Lung (tissue), 11 donors: ENCODE measurements at regions not wholly inside any gene's neighbourhood (a gene's known extent, or its start where the extent isn't known, plus 50 kb on each side); places are given as distances from the start of the nearest gene placed in this dataset.

Source experiments
- ATAC-seq: fragments of 200-7000 bp; cut with Tn5 transposase; one replicate; pipeline ENCODE4 v1.9.1; 2020; ENCODE audit warnings: moderate number of reproducible peaks; ENCODE audit not compliant: insufficient read depth, low FRiP score
- DNase-seq, 3 donors: peaks; one replicate each; pipeline ENCODE4 v3.0.0-alpha.2; 2013 to 2017
- H3K27ac ChIP-seq, 2 donors: one replicate each; pipeline ENCODE4 v1.5.1; 2013; ENCODE audit warnings: mild to moderate bottlenecking in 2 of 2, moderate library complexity in 2 of 2, control low read depth in 1 of 2, inconsistent platforms in 1 of 2, low read depth in 1 of 2, low read length in 1 of 2
- H3K27me3 ChIP-seq, 3 donors: one replicate each; pipeline ENCODE4 v1.5.1; 2013; ENCODE audit warnings: low read length in 2 of 3; ENCODE audit not compliant: control insufficient read depth in 3 of 3, insufficient read depth in 3 of 3
- H3K36me3 ChIP-seq, 4 donors: one replicate each; pipeline ENCODE4 v1.5.1; 2013; ENCODE audit warnings: low read length in 4 of 4, mild to moderate bottlenecking in 1 of 4, moderate library complexity in 1 of 4; ENCODE audit not compliant: control insufficient read depth in 4 of 4, insufficient read depth in 4 of 4
- H3K4me1 ChIP-seq, 5 donors: one replicate each; pipeline ENCODE4 v1.5.1; 2013; ENCODE audit warnings: low read length in 5 of 5, mild to moderate bottlenecking in 2 of 5, moderate library complexity in 1 of 5; ENCODE audit not compliant: control insufficient read depth in 5 of 5, insufficient read depth in 5 of 5
- H3K4me3 ChIP-seq: one replicate; pipeline ENCODE4 v1.5.1; 2013; ENCODE audit warnings: mild to moderate bottlenecking, control low read depth, moderate library complexity
- H3K9ac ChIP-seq, 2 donors: one replicate each; pipeline ENCODE4 v1.5.1; 2013; ENCODE audit warnings: low read length in 2 of 2, control low read depth in 1 of 2; ENCODE audit not compliant: insufficient read depth in 1 of 2
- H3K9me3 ChIP-seq, 4 donors: one replicate each; pipeline ENCODE4 v1.5.1; 2013; ENCODE audit warnings: low read length in 3 of 4, mild to moderate bottlenecking in 1 of 4, moderate library complexity in 1 of 4; ENCODE audit not compliant: control insufficient read depth in 4 of 4, insufficient read depth in 3 of 4
- CTCF ChIP-seq: IDR thresholded peaks from 2 replicates; pipeline ENCODE4 v1.5.1; 2012; ENCODE audit warnings: mild to moderate bottlenecking; ENCODE audit errors: control extremely low read depth, extremely low read depth
- WGBS, 2 donors: extraction: QIAGEN DNeasy Blood & Tissue Kit; methylation state at CpG; one replicate each; pipeline ENCODE4 v1.1.7; 2013; 5-methylcytosine and 5-hydroxymethylcytosine counted together
- donor health status: control.
- donor health status: control.
- donor health status: Bipolar disorder and iron deficiency.
- donor health status: healthy.
- donor health status: DM: yes; HTN: yes; CAD: no.

GRCh38 chr4:34920032-34920431, 1324.3 kb downstream of the ARAP2 start:
- 89 to 93% methylated on average over 2 of the region's 2 CpGs for WGBS, 2 donors
- no peak for ATAC-seq

GRCh38 chr4:34921391-34921790, 1322.9 kb downstream of the ARAP2 start:
- H3K9me3 ChIP-seq, result no peaks in the 10 kb centered on the region
- no peak overlapping the region for H3K27ac ChIP-seq
- ATAC-seq (no peak), DNase-seq (no peak)
- TF ChIP-seq CTCF, result no peak
- no peaks in the 10 kb centered on the region for H3K4me1 ChIP-seq
- H3K36me3 ChIP-seq, result no peaks in the 10 kb centered on the region
- 74 to 81% methylated on average over 3 of the region's 3 CpGs for WGBS, 2 donors
- no peak overlapping the region for H3K9ac ChIP-seq
- H3K4me3 ChIP-seq, result no peak overlapping the region
- H3K27me3 ChIP-seq, result no peaks in the 10 kb centered on the region

More at GRCh38 chr4:34920032-34920431, 1324.3 kb downstream of the ARAP2 start:
- no peaks in the 10 kb centered on the region for H3K36me3 ChIP-seq
- no peak for TF ChIP-seq CTCF
- H3K9ac ChIP-seq, result no peak overlapping the region
- no peak overlapping the region for H3K27ac ChIP-seq
- no peaks in the 10 kb centered on the region for H3K9me3 ChIP-seq
- no peak overlapping the region for H3K4me3 ChIP-seq
- H3K27me3 ChIP-seq, result no peaks in the 10 kb centered on the region
- H3K4me1 ChIP-seq, result no peaks in the 10 kb centered on the region
- no peak for DNase-seq

GRCh38 chr4:34922325-34922724, 1322.0 kb downstream of the ARAP2 start:
- Histone ChIP-seq H3K4me1 (no peaks in the 10 kb centered on the region), H3K36me3 (no peaks in the 10 kb centered on the region), H3K27me3 (no peaks in the 10 kb centered on the region), H3K9me3 (no peaks in the 10 kb centered on the region), H3K27ac (no peak overlapping the region), H3K4me3 (no peak overlapping the region), H3K9ac (no peak overlapping the region)
- 81 to 88% methylated on average over 2 of the region's 2 CpGs for WGBS, 2 donors
- DNase-seq, result no peak
- TF ChIP-seq CTCF, result no peak
- no peak for ATAC-seq

- 59 to 65% methylated on average over 5 of the region's 5 CpGs for WGBS, 2 donors
- no peaks in the 10 kb centered on the region for H3K4me1 ChIP-seq
These were observed 1311.7 kb downstream of the ARAP2 start for GRCh38 chr4:34932591-34932990.

More at GRCh38 chr4:34932591-34932990, 1311.7 kb downstream of the ARAP2 start:
- Histone ChIP-seq H3K4me3 (no peak overlapping the region), H3K9ac (no peak overlapping the region), H3K36me3 (no peaks in the 10 kb centered on the region), H3K27ac (no peak overlapping the region), H3K9me3 (no peaks in the 10 kb centered on the region), H3K27me3 (no peaks in the 10 kb centered on the region)
- DNase-seq, result no peak
- TF ChIP-seq CTCF, result no peak
- ATAC-seq, result no peak
